SU-DHL-6 (cell line): ENCODE measurements at regions not wholly inside any gene's neighbourhood (a gene's known extent, or its start where the extent isn't known, plus 50 kb on each side); places are given as distances from the start of the nearest gene placed in this dataset.

Experiments
- H2AFZ ChIP-seq: fragments of 200-600 bp; sonication (generic); 2 replicates; pipeline ENCODE4 v1.6.1; 2014; ENCODE audit warnings: low read depth, mild to moderate bottlenecking, moderate library complexity, mixed read lengths, antibody characterized with exemption, low read length; ENCODE audit not compliant: severe bottlenecking
- H3F3A ChIP-seq: fragments of 200-600 bp; shearing (Covaris generic); 2 replicates; pipeline ENCODE4 v1.6.0; 2016; ENCODE audit warnings: antibody characterized with exemption, mild to moderate bottlenecking; ENCODE audit not compliant: insufficient read depth
- H3K27ac ChIP-seq: fragments of 200-600 bp; sonication (generic); 2 replicates; pipeline ENCODE4 v1.5.1; 2016; ENCODE audit warnings: low read depth, mild to moderate bottlenecking, low read length, moderate library complexity, mixed read lengths
- H3K27me3 ChIP-seq: fragments of 200-600 bp; sonication (generic), shearing (Covaris generic); 2 replicates; pipeline ENCODE4 v1.6.0; 2014; ENCODE audit warnings: mild to moderate bottlenecking, low read length
- H3K36me3 ChIP-seq: fragments of 200-600 bp; sonication (generic); 2 replicates; pipeline ENCODE4 v1.6.1; 2014; ENCODE audit warnings: mild to moderate bottlenecking, low read length, mixed read lengths
- H3K4me2 ChIP-seq: fragments of 300-600, 200-600 bp; shearing (Covaris generic), sonication (generic); 2 replicates; pipeline ENCODE4 v1.6.0; 2014; ENCODE audit warnings: low read length, low read depth, mild to moderate bottlenecking; ENCODE audit not compliant: poor library complexity, severe bottlenecking
- H3K4me3 ChIP-seq: fragments of 200-600 bp; sonication (generic); 2 replicates; pipeline ENCODE4 v1.5.1; 2014; ENCODE audit warnings: antibody characterized with exemption, low read length, mild to moderate bottlenecking, mixed read lengths; ENCODE audit not compliant: insufficient read depth, poor library complexity, severe bottlenecking
- H3K79me2 ChIP-seq: fragments of 200-600 bp; sonication (generic); 2 replicates; pipeline ENCODE4 v1.6.1; 2014; ENCODE audit warnings: mild to moderate bottlenecking, low read length, moderate library complexity; ENCODE audit not compliant: insufficient read depth
- H3K9ac ChIP-seq: fragments of 200-600 bp; sonication (generic); 2 replicates; pipeline ENCODE4 v1.7.0; 2014; ENCODE audit warnings: mild to moderate bottlenecking, low read length
- H3K9me2 ChIP-seq: fragments of 200-600 bp; sonication (generic); replicated peaks from 2 replicates; pipeline ENCODE4 v1.6.1; 2014; ENCODE audit warnings: low read length; ENCODE audit not compliant: insufficient read depth
- H3K9me3 ChIP-seq: fragments of 200-600 bp; sonication (generic); 2 replicates; pipeline ENCODE4 v1.6.1; 2014; ENCODE audit warnings: low read length, mixed read lengths; ENCODE audit not compliant: insufficient read depth
- H4K20me1 ChIP-seq: fragments of 200-600 bp; sonication (generic); 2 replicates; pipeline ENCODE4 v1.6.1; 2014; ENCODE audit warnings: low read depth, mild to moderate bottlenecking, antibody characterized with exemption, low read length, moderate library complexity, mixed read lengths
- EZH2phosphoT487 ChIP-seq: fragments of 200-600 bp; sonication (generic), shearing (Covaris generic); conservative IDR thresholded peaks from 2 replicates; pipeline ENCODE4 v1.6.1; 2018; ENCODE audit warnings: mild to moderate bottlenecking, antibody characterized with exemption, low read length, moderate library complexity, mixed read lengths
- TF ChIP-seq, protein P1 (sequence below): fragments of 200-600 bp; sonication (generic); IDR thresholded peaks from one replicate; pipeline ENCODE4 v1.5.1; 2017; ENCODE audit warnings: antibody characterized with exemption, mild to moderate bottlenecking, low read length, moderate library complexity; ENCODE audit not compliant: insufficient read depth, poor library complexity, severe bottlenecking

DNA sequence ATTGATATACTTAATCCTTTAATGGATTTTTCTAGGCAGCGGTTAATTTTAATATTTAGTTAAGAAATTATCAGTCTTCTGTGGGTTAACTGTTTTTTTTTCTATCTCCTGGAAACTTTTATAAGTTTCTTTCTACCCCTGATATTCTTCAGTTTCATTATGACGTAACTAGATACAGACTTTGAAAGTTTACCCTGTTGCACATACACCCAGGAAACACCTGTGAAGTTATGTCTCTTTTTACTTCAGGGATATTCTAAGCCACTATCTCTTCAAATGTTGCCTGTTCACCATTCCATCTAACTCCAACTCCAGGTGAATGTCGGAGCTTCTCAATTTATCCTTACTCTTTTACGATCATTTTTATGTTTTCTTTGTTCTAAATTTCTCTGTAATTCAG is 329.0 kb downstream of the ICE1 start:
- Histone ChIP-seq H3K9me3 (no peaks in the 10 kb centered on the region), H3K4me2 (peak overlapping the region; percentile 63), H2AFZ (no peak overlapping the region), H3K9me2 (no peaks in the 10 kb centered on the region), H3K79me2 (no peaks in the 10 kb centered on the region), H3K4me3 (peak overlapping the region; percentile 26), H4K20me1 (no peaks in the 10 kb centered on the region), H3K36me3 (no peaks in the 10 kb centered on the region), H3F3A (peaks cover 28% of the 10 kb centered on the region), H3K27ac (peak overlapping the region; percentile 88), H3K9ac (0 out of 2 replicates have a peak overlapping the region, but pooled peaks have one; percentile 14), H3K27me3 (no peaks in the 10 kb centered on the region)
- TF ChIP-seq EZH2phosphoT487, result no peak
- TF ChIP-seq, protein P1, sequence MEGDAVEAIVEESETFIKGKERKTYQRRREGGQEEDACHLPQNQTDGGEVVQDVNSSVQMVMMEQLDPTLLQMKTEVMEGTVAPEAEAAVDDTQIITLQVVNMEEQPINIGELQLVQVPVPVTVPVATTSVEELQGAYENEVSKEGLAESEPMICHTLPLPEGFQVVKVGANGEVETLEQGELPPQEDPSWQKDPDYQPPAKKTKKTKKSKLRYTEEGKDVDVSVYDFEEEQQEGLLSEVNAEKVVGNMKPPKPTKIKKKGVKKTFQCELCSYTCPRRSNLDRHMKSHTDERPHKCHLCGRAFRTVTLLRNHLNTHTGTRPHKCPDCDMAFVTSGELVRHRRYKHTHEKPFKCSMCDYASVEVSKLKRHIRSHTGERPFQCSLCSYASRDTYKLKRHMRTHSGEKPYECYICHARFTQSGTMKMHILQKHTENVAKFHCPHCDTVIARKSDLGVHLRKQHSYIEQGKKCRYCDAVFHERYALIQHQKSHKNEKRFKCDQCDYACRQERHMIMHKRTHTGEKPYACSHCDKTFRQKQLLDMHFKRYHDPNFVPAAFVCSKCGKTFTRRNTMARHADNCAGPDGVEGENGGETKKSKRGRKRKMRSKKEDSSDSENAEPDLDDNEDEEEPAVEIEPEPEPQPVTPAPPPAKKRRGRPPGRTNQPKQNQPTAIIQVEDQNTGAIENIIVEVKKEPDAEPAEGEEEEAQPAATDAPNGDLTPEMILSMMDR, result no peak

DNA sequence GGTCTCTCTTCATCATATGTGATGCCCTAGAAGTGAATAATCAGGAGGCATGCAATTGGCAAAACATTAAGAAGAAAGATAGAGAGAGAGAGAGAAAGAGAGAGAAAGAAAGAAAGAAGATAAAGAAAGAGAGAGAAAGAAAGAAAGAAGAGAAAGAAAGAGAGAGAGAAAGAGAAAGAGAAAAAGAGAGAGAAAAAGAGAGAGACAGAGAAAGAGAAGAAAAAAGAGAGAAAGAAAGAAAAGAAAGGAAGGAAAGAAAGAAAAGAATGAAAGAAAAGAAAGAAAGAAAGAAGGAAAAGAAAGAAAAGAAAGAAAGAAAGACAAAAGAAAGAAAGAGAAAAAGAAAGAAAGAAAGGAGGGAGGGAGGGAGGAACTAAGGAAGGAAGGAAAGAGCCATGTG is 318.9 kb downstream of the ICE1 start:
- no peaks in the 10 kb centered on the region for H4K20me1 ChIP-seq
- peaks cover 12% of the 10 kb centered on the region; the same call in 1 of the 2 replicates for H3K9me3 ChIP-seq
- H3K79me2 ChIP-seq, result no peaks in the 10 kb centered on the region
- H3K4me2 ChIP-seq, result no peak overlapping the region
- H3K27me3 ChIP-seq, result no peaks in the 10 kb centered on the region
- no peak overlapping the region for H3K4me3 ChIP-seq
- H3K9ac ChIP-seq, result no peak overlapping the region
- TF ChIP-seq, protein P1, result no peak
- no peak for TF ChIP-seq EZH2phosphoT487
- H3K9me2 ChIP-seq, result no peaks in the 10 kb centered on the region
- no peak overlapping the region for H3K27ac ChIP-seq
- H2AFZ ChIP-seq, result no peak overlapping the region
- no peaks in the 10 kb centered on the region for H3K36me3 ChIP-seq
- H3F3A ChIP-seq, result no peaks in the 10 kb centered on the region

DNA sequence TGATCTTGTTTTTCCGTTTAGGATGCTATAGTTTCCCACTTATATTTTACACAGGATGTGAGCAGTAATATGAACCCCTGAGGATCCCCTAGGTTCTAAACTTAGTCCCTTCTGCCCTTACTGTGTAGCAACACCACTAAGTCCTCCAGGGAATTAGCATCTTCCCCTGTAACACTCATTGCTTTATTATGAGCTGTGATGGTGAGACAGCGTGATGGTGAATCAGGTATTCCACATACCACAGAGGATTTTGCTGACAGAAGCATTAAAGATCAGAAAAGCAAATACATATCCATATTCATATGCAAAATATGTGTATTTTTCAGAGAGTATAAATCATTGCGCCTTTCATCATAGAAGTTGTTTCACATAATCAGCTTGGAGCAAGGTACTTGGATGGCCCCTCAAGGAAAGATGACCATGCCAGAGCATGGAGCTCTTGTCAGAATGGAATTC is 317.0 kb downstream of the ICE1 start:
- Histone ChIP-seq H3K79me2 (no peaks in the 10 kb centered on the region), H3K4me2 (peak overlapping the region; percentile 32), H4K20me1 (no peaks in the 10 kb centered on the region), H3K9me3 (peaks cover 10% of the 10 kb centered on the region; the same call in 1 of the 2 replicates), H3K9me2 (no peaks in the 10 kb centered on the region), H3K4me3 (no peak overlapping the region), H2AFZ (no peak overlapping the region), H3F3A (no peaks in the 10 kb centered on the region), H3K36me3 (no peaks in the 10 kb centered on the region), H3K9ac (no peak overlapping the region), H3K27me3 (no peaks in the 10 kb centered on the region), H3K27ac (peak overlapping the region; percentile 9; the same call in 1 of the 2 replicates)
- TF ChIP-seq EZH2phosphoT487, result no peak
- TF ChIP-seq, protein P1, result no peak
